ENCODE measurements at regions not wholly inside any gene's neighbourhood (a gene's known extent, or its start where the extent isn't known, plus 50 kb on each side); places are given as distances from the start of the nearest gene placed in this dataset.

GRCh38 chr5:167696558-167697314 lies 594.7 kb upstream of the WWC1 start:
- no peaks in the 10 kb centered on the region for H3K4me1 ChIP-seq (ENCODE audit: control insufficient read depth, insufficient read depth, low read length)
- H3K36me3 ChIP-seq (ENCODE audit: control insufficient read depth, insufficient read depth, low read length), result no peaks in the 10 kb centered on the region
- no peaks in the 10 kb centered on the region for H3K9me3 ChIP-seq (ENCODE audit: control insufficient read depth, low read length)
- H3K27me3 ChIP-seq (ENCODE audit: control insufficient read depth, insufficient read depth, low read length), result no peaks in the 10 kb centered on the region
- no peak overlapping the region for H3K9ac ChIP-seq (ENCODE audit: low read length)
- H3K4me3 ChIP-seq (ENCODE audit: low read length), result no peak overlapping the region

- H3K4me3 ChIP-seq (ENCODE audit: low read length), result no peak overlapping the region
- no peaks in the 10 kb centered on the region for H3K36me3 ChIP-seq (ENCODE audit: control insufficient read depth, insufficient read depth, low read length)
- H3K27me3 ChIP-seq (ENCODE audit: control insufficient read depth, insufficient read depth, low read length), result no peaks in the 10 kb centered on the region
- no peaks in the 10 kb centered on the region for H3K4me1 ChIP-seq (ENCODE audit: control insufficient read depth, insufficient read depth, low read length)
- H3K9ac ChIP-seq (ENCODE audit: low read length), result no peak overlapping the region
- H3K9me3 ChIP-seq (ENCODE audit: control insufficient read depth, low read length), result no peaks in the 10 kb centered on the region
Observed at GRCh38 chr5:167699432-167699831, 592.0 kb upstream of the WWC1 start.

GRCh38 chr5:167701051-167701450 lies 590.4 kb upstream of the WWC1 start:
- Histone ChIP-seq H3K27me3 (ENCODE audit: control insufficient read depth, insufficient read depth, low read length) (no peaks in the 10 kb centered on the region), H3K9ac (ENCODE audit: low read length) (no peak overlapping the region), H3K4me1 (ENCODE audit: control insufficient read depth, insufficient read depth, low read length) (no peaks in the 10 kb centered on the region), H3K9me3 (ENCODE audit: control insufficient read depth, low read length) (no peaks in the 10 kb centered on the region), H3K36me3 (ENCODE audit: control insufficient read depth, insufficient read depth, low read length) (no peaks in the 10 kb centered on the region), H3K4me3 (ENCODE audit: low read length) (no peak overlapping the region)

GRCh38 chr5:167702014-167702413 lies 589.4 kb upstream of the WWC1 start:
- H3K27me3 ChIP-seq (ENCODE audit: control insufficient read depth, insufficient read depth, low read length), result no peaks in the 10 kb centered on the region
- H3K4me1 ChIP-seq (ENCODE audit: control insufficient read depth, insufficient read depth, low read length), result no peaks in the 10 kb centered on the region
- H3K4me3 ChIP-seq (ENCODE audit: low read length), result no peak overlapping the region
- no peaks in the 10 kb centered on the region for H3K36me3 ChIP-seq (ENCODE audit: control insufficient read depth, insufficient read depth, low read length)
- no peaks in the 10 kb centered on the region for H3K9me3 ChIP-seq (ENCODE audit: control insufficient read depth, low read length)
- H3K9ac ChIP-seq (ENCODE audit: low read length), result no peak overlapping the region

GRCh38 chr5:167708449-167708848 lies 583.0 kb upstream of the WWC1 start:
- no peaks in the 10 kb centered on the region for H3K27me3 ChIP-seq (ENCODE audit: control insufficient read depth, insufficient read depth, low read length)
- no peaks in the 10 kb centered on the region for H3K36me3 ChIP-seq (ENCODE audit: control insufficient read depth, insufficient read depth, low read length)
- H3K4me3 ChIP-seq (ENCODE audit: low read length), result no peak overlapping the region
- no peak overlapping the region for H3K9ac ChIP-seq (ENCODE audit: low read length)
- no peaks in the 10 kb centered on the region for H3K9me3 ChIP-seq (ENCODE audit: control insufficient read depth, low read length)
- no peaks in the 10 kb centered on the region for H3K4me1 ChIP-seq (ENCODE audit: control insufficient read depth, insufficient read depth, low read length)

- H3K9ac ChIP-seq (ENCODE audit: low read length), result no peak overlapping the region
- H3K4me1 ChIP-seq (ENCODE audit: control insufficient read depth, insufficient read depth, low read length), result no peaks in the 10 kb centered on the region
- H3K4me3 ChIP-seq (ENCODE audit: low read length), result no peak overlapping the region
- H3K9me3 ChIP-seq (ENCODE audit: control insufficient read depth, low read length), result no peaks in the 10 kb centered on the region
- H3K36me3 ChIP-seq (ENCODE audit: control insufficient read depth, insufficient read depth, low read length), result no peaks in the 10 kb centered on the region
- no peaks in the 10 kb centered on the region for H3K27me3 ChIP-seq (ENCODE audit: control insufficient read depth, insufficient read depth, low read length)
Observed at GRCh38 chr5:167709625-167710024, 581.8 kb upstream of the WWC1 start.

- no peaks in the 10 kb centered on the region for H3K36me3 ChIP-seq (ENCODE audit: control insufficient read depth, insufficient read depth, low read length)
- no peaks in the 10 kb centered on the region for H3K4me1 ChIP-seq (ENCODE audit: control insufficient read depth, insufficient read depth, low read length)
- H3K27me3 ChIP-seq (ENCODE audit: control insufficient read depth, insufficient read depth, low read length), result no peaks in the 10 kb centered on the region
- H3K4me3 ChIP-seq (ENCODE audit: low read length), result no peak overlapping the region
- H3K9me3 ChIP-seq (ENCODE audit: control insufficient read depth, low read length), result no peaks in the 10 kb centered on the region
- H3K9ac ChIP-seq (ENCODE audit: low read length), result no peak overlapping the region
Observed at GRCh38 chr5:167710444-167711073, 580.9 kb upstream of the WWC1 start.

GRCh38 chr5:167712986-167713585 lies 578.4 kb upstream of the WWC1 start:
- H3K27me3 ChIP-seq (ENCODE audit: control insufficient read depth, insufficient read depth, low read length), result no peaks in the 10 kb centered on the region

GRCh38 chr5:167713896-167714295 lies 577.5 kb upstream of the WWC1 start:
- Histone ChIP-seq H3K9me3 (ENCODE audit: control insufficient read depth, low read length) (no peaks in the 10 kb centered on the region), H3K27me3 (ENCODE audit: control insufficient read depth, insufficient read depth, low read length) (no peaks in the 10 kb centered on the region), H3K4me3 (ENCODE audit: low read length) (no peak overlapping the region), H3K4me1 (ENCODE audit: control insufficient read depth, insufficient read depth, low read length) (no peaks in the 10 kb centered on the region), H3K36me3 (ENCODE audit: control insufficient read depth, insufficient read depth, low read length) (no peaks in the 10 kb centered on the region), H3K9ac (ENCODE audit: low read length) (no peak overlapping the region)

More at GRCh38 chr5:167712986-167713585, 578.4 kb upstream of the WWC1 start:
- Histone ChIP-seq H3K4me3 (ENCODE audit: low read length) (no peak overlapping the region), H3K9ac (ENCODE audit: low read length) (no peak overlapping the region), H3K9me3 (ENCODE audit: control insufficient read depth, low read length) (no peaks in the 10 kb centered on the region), H3K4me1 (ENCODE audit: control insufficient read depth, insufficient read depth, low read length) (no peaks in the 10 kb centered on the region), H3K36me3 (ENCODE audit: control insufficient read depth, insufficient read depth, low read length) (no peaks in the 10 kb centered on the region)

- Histone ChIP-seq H3K27me3 (ENCODE audit: control insufficient read depth, insufficient read depth, low read length) (no peaks in the 10 kb centered on the region), H3K9ac (ENCODE audit: low read length) (no peak overlapping the region), H3K36me3 (ENCODE audit: control insufficient read depth, insufficient read depth, low read length) (no peaks in the 10 kb centered on the region), H3K9me3 (ENCODE audit: control insufficient read depth, low read length) (no peaks in the 10 kb centered on the region), H3K4me1 (ENCODE audit: control insufficient read depth, insufficient read depth, low read length) (no peaks in the 10 kb centered on the region), H3K4me3 (ENCODE audit: low read length) (no peak overlapping the region)
Observed at GRCh38 chr5:167716126-167716775, 575.2 kb upstream of the WWC1 start.

- Histone ChIP-seq H3K36me3 (ENCODE audit: control insufficient read depth, insufficient read depth, low read length) (no peaks in the 10 kb centered on the region), H3K4me1 (ENCODE audit: control insufficient read depth, insufficient read depth, low read length) (no peaks in the 10 kb centered on the region), H3K27me3 (ENCODE audit: control insufficient read depth, insufficient read depth, low read length) (no peaks in the 10 kb centered on the region), H3K9ac (ENCODE audit: low read length) (no peak overlapping the region), H3K9me3 (ENCODE audit: control insufficient read depth, low read length) (no peaks in the 10 kb centered on the region), H3K4me3 (ENCODE audit: low read length) (no peak overlapping the region)
Observed at GRCh38 chr5:167720259-167720658, 571.2 kb upstream of the WWC1 start.

- Histone ChIP-seq H3K36me3 (ENCODE audit: control insufficient read depth, insufficient read depth, low read length) (no peaks in the 10 kb centered on the region), H3K4me3 (ENCODE audit: low read length) (no peak overlapping the region), H3K27me3 (ENCODE audit: control insufficient read depth, insufficient read depth, low read length) (no peaks in the 10 kb centered on the region), H3K4me1 (ENCODE audit: control insufficient read depth, insufficient read depth, low read length) (no peaks in the 10 kb centered on the region), H3K9me3 (ENCODE audit: control insufficient read depth, low read length) (no peaks in the 10 kb centered on the region), H3K9ac (ENCODE audit: low read length) (no peak overlapping the region)
Observed at GRCh38 chr5:167720676-167721260, 570.7 kb upstream of the WWC1 start.

Data from mucosa of stomach (tissue), 1 donor.